ENCODE measurements at regions not wholly inside any gene's neighbourhood (a gene's known extent, or its start where the extent isn't known, plus 50 kb on each side); places are given as distances from the start of the nearest gene placed in this dataset.

GRCh38 chr10:3481496-3481895, 303.5 kb downstream of the KLF6 start:
- H3K36me3 Mint-ChIP-seq (ENCODE audit: unreplicated experiment) = no peaks in the 10 kb centered on the region
- H3K4me3 Mint-ChIP-seq (ENCODE audit: unreplicated experiment) = no peak overlapping the region
- H3K4me1 Mint-ChIP-seq (ENCODE audit: unreplicated experiment) = peaks cover 30% of the 10 kb centered on the region
- no peak for TF ChIP-seq CTCF (IDR thresholded peaks at IDR 0.05)
- no peak for DNase-seq (ENCODE audit: extremely low spot score, unreplicated experiment)
- peaks cover 5% of the 10 kb centered on the region for H3K27me3 Mint-ChIP-seq (ENCODE audit: unreplicated experiment)
- no peak overlapping the region for H3K27ac Mint-ChIP-seq (ENCODE audit: unreplicated experiment)
- H3K9me3 Mint-ChIP-seq (ENCODE audit: unreplicated experiment) = no peaks in the 10 kb centered on the region

- peaks cover 30% of the 10 kb centered on the region for H3K4me1 Mint-ChIP-seq (ENCODE audit: unreplicated experiment)
- DNase-seq (ENCODE audit: extremely low spot score, unreplicated experiment) = no peak
- TF ChIP-seq CTCF (IDR thresholded peaks at IDR 0.05) = no peak
- H3K4me3 Mint-ChIP-seq (ENCODE audit: unreplicated experiment) = no peak overlapping the region
- no peak overlapping the region for H3K27ac Mint-ChIP-seq (ENCODE audit: unreplicated experiment)
- no peaks in the 10 kb centered on the region for H3K36me3 Mint-ChIP-seq (ENCODE audit: unreplicated experiment)
- H3K27me3 Mint-ChIP-seq (ENCODE audit: unreplicated experiment) = peaks cover 7% of the 10 kb centered on the region
- H3K9me3 Mint-ChIP-seq (ENCODE audit: unreplicated experiment) = no peaks in the 10 kb centered on the region
These were observed 304.1 kb downstream of the KLF6 start for GRCh38 chr10:3480990-3481315.

GRCh38 chr10:3480281-3480989, 304.6 kb downstream of the KLF6 start:
- no peak for DNase-seq (ENCODE audit: extremely low spot score, unreplicated experiment)
- Mint-ChIP-seq H3K4me3 (ENCODE audit: unreplicated experiment) (no peak overlapping the region), H3K9me3 (ENCODE audit: unreplicated experiment) (no peaks in the 10 kb centered on the region), H3K4me1 (ENCODE audit: unreplicated experiment) (peaks cover 30% of the 10 kb centered on the region), H3K27ac (ENCODE audit: unreplicated experiment) (no peak overlapping the region), H3K36me3 (ENCODE audit: unreplicated experiment) (no peaks in the 10 kb centered on the region), H3K27me3 (ENCODE audit: unreplicated experiment) (peaks cover 7% of the 10 kb centered on the region)
- no peak for TF ChIP-seq CTCF (IDR thresholded peaks at IDR 0.05)

GRCh38 chr10:3478632-3479240, 306.2 kb upstream of the PITRM1 start:
- no peak for TF ChIP-seq CTCF (IDR thresholded peaks at IDR 0.05)
- peaks cover 7% of the 10 kb centered on the region for H3K27me3 Mint-ChIP-seq (ENCODE audit: unreplicated experiment)
- peaks cover 17% of the 10 kb centered on the region for H3K4me1 Mint-ChIP-seq (ENCODE audit: unreplicated experiment)
- H3K36me3 Mint-ChIP-seq (ENCODE audit: unreplicated experiment) = no peaks in the 10 kb centered on the region
- H3K27ac Mint-ChIP-seq (ENCODE audit: unreplicated experiment) = no peak overlapping the region
- no peaks in the 10 kb centered on the region for H3K9me3 Mint-ChIP-seq (ENCODE audit: unreplicated experiment)
- no peak for DNase-seq (ENCODE audit: extremely low spot score, unreplicated experiment)
- H3K4me3 Mint-ChIP-seq (ENCODE audit: unreplicated experiment) = no peak overlapping the region

GRCh38 chr10:3478153-3478552, 305.6 kb upstream of the PITRM1 start:
- no peak overlapping the region for H3K27ac Mint-ChIP-seq (ENCODE audit: unreplicated experiment)
- DNase-seq (ENCODE audit: extremely low spot score, unreplicated experiment) = no peak
- H3K9me3 Mint-ChIP-seq (ENCODE audit: unreplicated experiment) = no peaks in the 10 kb centered on the region
- peaks cover 7% of the 10 kb centered on the region for H3K27me3 Mint-ChIP-seq (ENCODE audit: unreplicated experiment)
- H3K36me3 Mint-ChIP-seq (ENCODE audit: unreplicated experiment) = no peaks in the 10 kb centered on the region
- TF ChIP-seq CTCF (IDR thresholded peaks at IDR 0.05) = no peak
- H3K4me1 Mint-ChIP-seq (ENCODE audit: unreplicated experiment) = peaks cover 14% of the 10 kb centered on the region
- H3K4me3 Mint-ChIP-seq (ENCODE audit: unreplicated experiment) = no peak overlapping the region

Data from osteocyte (in vitro differentiated cells).